ENCODE measurements at regions not wholly inside any gene's neighbourhood (a gene's known extent, or its start where the extent isn't known, plus 50 kb on each side); places are given as distances from the start of the nearest gene placed in this dataset.

GRCh38 chrY:17053041-17053440 lies 827.0 kb downstream of the CDY2B start:
- H3K36me3 ChIP-seq (ENCODE audit: control insufficient read depth, insufficient read depth, low read length) = no peaks in the 10 kb centered on the region
- H3K9me3 ChIP-seq (ENCODE audit: control insufficient read depth, insufficient read depth, low read length) = no peaks in the 10 kb centered on the region
- DNase-seq (ENCODE audit: low read depth, low spot score) = peak; percentile 33
- H3K4me1 ChIP-seq (ENCODE audit: control insufficient read depth, insufficient read depth, low read length) = no peaks in the 10 kb centered on the region
- no peak overlapping the region for H3K27ac ChIP-seq (ENCODE audit: low read length)
- no peaks in the 10 kb centered on the region for H3K27me3 ChIP-seq (ENCODE audit: control insufficient read depth, insufficient read depth, low read length)
- H3K4me3 ChIP-seq (ENCODE audit: low read length) = no peak overlapping the region

- WGBS (ENCODE audit: insufficient coverage, insufficient read length) = no CpG with 5 or more reads among the region's 2 CpGs
- DNase-seq (ENCODE audit: low read depth, low spot score) = no peak
- H3K27me3 ChIP-seq (ENCODE audit: control insufficient read depth, insufficient read depth, low read length) = no peaks in the 10 kb centered on the region
- no peaks in the 10 kb centered on the region for H3K36me3 ChIP-seq (ENCODE audit: control insufficient read depth, insufficient read depth, low read length)
- H3K4me3 ChIP-seq (ENCODE audit: low read length) = no peak overlapping the region
- H3K9me3 ChIP-seq (ENCODE audit: control insufficient read depth, insufficient read depth, low read length) = no peaks in the 10 kb centered on the region
- H3K4me1 ChIP-seq (ENCODE audit: control insufficient read depth, insufficient read depth, low read length) = no peaks in the 10 kb centered on the region
- H3K27ac ChIP-seq (ENCODE audit: low read length) = no peak overlapping the region
These were observed 829.6 kb downstream of the CDY2B start for GRCh38 chrY:17050374-17050773.

- Histone ChIP-seq H3K36me3 (ENCODE audit: control insufficient read depth, insufficient read depth, low read length) (no peaks in the 10 kb centered on the region), H3K27ac (ENCODE audit: low read length) (no peak overlapping the region), H3K9me3 (ENCODE audit: control insufficient read depth, insufficient read depth, low read length) (no peaks in the 10 kb centered on the region), H3K4me1 (ENCODE audit: control insufficient read depth, insufficient read depth, low read length) (no peaks in the 10 kb centered on the region), H3K27me3 (ENCODE audit: control insufficient read depth, insufficient read depth, low read length) (no peaks in the 10 kb centered on the region), H3K4me3 (ENCODE audit: low read length) (no peak overlapping the region)
- WGBS (ENCODE audit: insufficient coverage, insufficient read length) = no CpG with 5 or more reads among the region's 2 CpGs
- DNase-seq (ENCODE audit: low read depth, low spot score) = no peak
These were observed 834.9 kb downstream of the CDY2B start for GRCh38 chrY:17045124-17045523.

GRCh38 chrY:17044723-17045122 lies 835.3 kb downstream of the CDY2B start:
- Histone ChIP-seq H3K27me3 (ENCODE audit: control insufficient read depth, insufficient read depth, low read length) (no peaks in the 10 kb centered on the region), H3K36me3 (ENCODE audit: control insufficient read depth, insufficient read depth, low read length) (no peaks in the 10 kb centered on the region), H3K27ac (ENCODE audit: low read length) (no peak overlapping the region), H3K4me3 (ENCODE audit: low read length) (no peak overlapping the region), H3K4me1 (ENCODE audit: control insufficient read depth, insufficient read depth, low read length) (no peaks in the 10 kb centered on the region), H3K9me3 (ENCODE audit: control insufficient read depth, insufficient read depth, low read length) (no peaks in the 10 kb centered on the region)
- no peak for DNase-seq (ENCODE audit: low read depth, low spot score)
- no CpG with 5 or more reads among the region's 4 CpGs for WGBS (ENCODE audit: insufficient coverage, insufficient read length)

GRCh38 chrY:17044272-17044671 lies 835.7 kb downstream of the CDY2B start:
- Histone ChIP-seq H3K36me3 (ENCODE audit: control insufficient read depth, insufficient read depth, low read length) (no peaks in the 10 kb centered on the region), H3K9me3 (ENCODE audit: control insufficient read depth, insufficient read depth, low read length) (no peaks in the 10 kb centered on the region), H3K4me1 (ENCODE audit: control insufficient read depth, insufficient read depth, low read length) (no peaks in the 10 kb centered on the region), H3K4me3 (ENCODE audit: low read length) (no peak overlapping the region), H3K27ac (ENCODE audit: low read length) (no peak overlapping the region), H3K27me3 (ENCODE audit: control insufficient read depth, insufficient read depth, low read length) (no peaks in the 10 kb centered on the region)
- no CpG with 5 or more reads among the region's 3 CpGs for WGBS (ENCODE audit: insufficient coverage, insufficient read length)
- DNase-seq (ENCODE audit: low read depth, low spot score) = no peak

- no CpG with 5 or more reads among the region's 2 CpGs for WGBS (ENCODE audit: insufficient coverage, insufficient read length)
- H3K27me3 ChIP-seq (ENCODE audit: control insufficient read depth, insufficient read depth, low read length) = no peaks in the 10 kb centered on the region
- DNase-seq (ENCODE audit: low read depth, low spot score) = no peak
- H3K4me1 ChIP-seq (ENCODE audit: control insufficient read depth, insufficient read depth, low read length) = no peaks in the 10 kb centered on the region
- H3K4me3 ChIP-seq (ENCODE audit: low read length) = no peak overlapping the region
- no peaks in the 10 kb centered on the region for H3K36me3 ChIP-seq (ENCODE audit: control insufficient read depth, insufficient read depth, low read length)
- no peak overlapping the region for H3K27ac ChIP-seq (ENCODE audit: low read length)
- no peaks in the 10 kb centered on the region for H3K9me3 ChIP-seq (ENCODE audit: control insufficient read depth, insufficient read depth, low read length)
These were observed 841.6 kb downstream of the CDY2B start for GRCh38 chrY:17038439-17038838.

- Histone ChIP-seq H3K4me1 (ENCODE audit: control insufficient read depth, insufficient read depth, low read length) (no peaks in the 10 kb centered on the region), H3K27me3 (ENCODE audit: control insufficient read depth, insufficient read depth, low read length) (no peaks in the 10 kb centered on the region), H3K36me3 (ENCODE audit: control insufficient read depth, insufficient read depth, low read length) (no peaks in the 10 kb centered on the region), H3K4me3 (ENCODE audit: low read length) (no peak overlapping the region), H3K9me3 (ENCODE audit: control insufficient read depth, insufficient read depth, low read length) (no peaks in the 10 kb centered on the region), H3K27ac (ENCODE audit: low read length) (no peak overlapping the region)
- WGBS (ENCODE audit: insufficient coverage, insufficient read length) = no CpG with 5 or more reads among the region's 3 CpGs
- DNase-seq (ENCODE audit: low read depth, low spot score) = no peak
These were observed 861.9 kb downstream of the CDY2B start for GRCh38 chrY:17018126-17018525.

GRCh38 chrY:16993551-16993950 lies 886.5 kb downstream of the CDY2B start:
- Histone ChIP-seq H3K27ac (ENCODE audit: low read length) (no peak overlapping the region), H3K9me3 (ENCODE audit: control insufficient read depth, insufficient read depth, low read length) (no peaks in the 10 kb centered on the region), H3K36me3 (ENCODE audit: control insufficient read depth, insufficient read depth, low read length) (no peaks in the 10 kb centered on the region), H3K4me3 (ENCODE audit: low read length) (no peak overlapping the region), H3K27me3 (ENCODE audit: control insufficient read depth, insufficient read depth, low read length) (no peaks in the 10 kb centered on the region), H3K4me1 (ENCODE audit: control insufficient read depth, insufficient read depth, low read length) (no peaks in the 10 kb centered on the region)
- WGBS (ENCODE audit: insufficient coverage, insufficient read length) = no CpG with 5 or more reads among the region's 2 CpGs
- DNase-seq (ENCODE audit: low read depth, low spot score) = no peak

- H3K4me3 ChIP-seq (ENCODE audit: low read length) = no peak overlapping the region
- whole genome bisulfite sequencing (ENCODE audit: insufficient coverage, insufficient read length) = no CpG with 5 or more reads among the region's 1 CpG
- H3K27ac ChIP-seq (ENCODE audit: low read length) = no peak overlapping the region
- no peaks in the 10 kb centered on the region for H3K9me3 ChIP-seq (ENCODE audit: control insufficient read depth, insufficient read depth, low read length)
- no peaks in the 10 kb centered on the region for H3K36me3 ChIP-seq (ENCODE audit: control insufficient read depth, insufficient read depth, low read length)
- H3K4me1 ChIP-seq (ENCODE audit: control insufficient read depth, insufficient read depth, low read length) = no peaks in the 10 kb centered on the region
- H3K27me3 ChIP-seq (ENCODE audit: control insufficient read depth, insufficient read depth, low read length) = no peaks in the 10 kb centered on the region
- DNase-seq (ENCODE audit: low read depth, low spot score) = no peak
These were observed 898.2 kb downstream of the CDY2B start for GRCh38 chrY:16981776-16982175.

GRCh38 chrY:16959071-16959470 lies 920.9 kb downstream of the CDY2B start:
- DNase-seq (ENCODE audit: low read depth, low spot score) = peak; percentile 5
- H3K27ac ChIP-seq (ENCODE audit: low read length) = no peak overlapping the region
- H3K4me1 ChIP-seq (ENCODE audit: control insufficient read depth, insufficient read depth, low read length) = no peaks in the 10 kb centered on the region
- no CpG with 5 or more reads among the region's 6 CpGs for WGBS (ENCODE audit: insufficient coverage, insufficient read length)
- no peak overlapping the region for H3K4me3 ChIP-seq (ENCODE audit: low read length)
- no peaks in the 10 kb centered on the region for H3K36me3 ChIP-seq (ENCODE audit: control insufficient read depth, insufficient read depth, low read length)
- H3K27me3 ChIP-seq (ENCODE audit: control insufficient read depth, insufficient read depth, low read length) = no peaks in the 10 kb centered on the region
- H3K9me3 ChIP-seq (ENCODE audit: control insufficient read depth, insufficient read depth, low read length) = no peaks in the 10 kb centered on the region; the same call in 1 of the 2 replicates

GRCh38 chrY:16947221-16947620 lies 932.8 kb downstream of the CDY2B start:
- Histone ChIP-seq H3K4me3 (ENCODE audit: low read length) (no peak overlapping the region), H3K4me1 (ENCODE audit: control insufficient read depth, insufficient read depth, low read length) (no peaks in the 10 kb centered on the region), H3K36me3 (ENCODE audit: control insufficient read depth, insufficient read depth, low read length) (no peaks in the 10 kb centered on the region), H3K27me3 (ENCODE audit: control insufficient read depth, insufficient read depth, low read length) (no peaks in the 10 kb centered on the region), H3K27ac (ENCODE audit: low read length) (no peak overlapping the region), H3K9me3 (ENCODE audit: control insufficient read depth, insufficient read depth, low read length) (no peaks in the 10 kb centered on the region)
- DNase-seq (ENCODE audit: low read depth, low spot score) = no peak
- WGBS (ENCODE audit: insufficient coverage, insufficient read length) = no CpG with 5 or more reads among the region's 1 CpG
